NB4 (cell line): ENCODE measurements at regions not wholly inside any gene's neighbourhood (a gene's known extent, or its start where the extent isn't known, plus 50 kb on each side); places are given as distances from the start of the nearest gene placed in this dataset.

Experiments used
- POLR2A ChIP-seq: IDR thresholded peaks from 2 replicates; pipeline ENCODE4 v1.6.1; 2011; ENCODE audit warnings: mild to moderate bottlenecking; ENCODE audit not compliant: insufficient read length; ENCODE audit errors: extremely low read depth
- TF ChIP-seq, protein P1 (sequence below): IDR thresholded peaks from one replicate; pipeline ENCODE4 v1.5.1; 2012; ENCODE audit warnings: low read depth, low read length
- TF ChIP-seq, protein P2 (sequence below): IDR thresholded peaks from 2 replicates; pipeline ENCODE4 v1.6.1; 2011; ENCODE audit warnings: low read depth, low read length

DNA sequence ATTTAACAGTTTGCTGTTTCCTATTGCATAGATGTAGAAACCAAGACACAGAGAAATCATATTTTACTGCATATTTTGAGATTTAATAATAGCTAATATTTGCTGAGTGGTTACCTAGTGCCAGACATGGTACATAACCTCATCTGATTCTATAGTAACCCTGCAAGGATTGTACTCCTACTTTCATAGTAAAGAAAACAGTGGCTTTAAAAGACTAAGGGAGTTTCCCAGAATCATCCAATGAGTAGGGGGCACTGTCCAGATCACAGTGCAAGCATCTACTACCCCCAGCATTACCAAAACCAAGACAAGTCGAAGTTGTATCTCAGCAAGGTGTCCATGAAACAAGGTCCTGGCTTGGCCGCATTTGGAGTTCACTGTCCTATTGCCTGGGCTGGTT is 224.5 kb upstream of the TENM3 start:
- TF ChIP-seq, protein P1, sequence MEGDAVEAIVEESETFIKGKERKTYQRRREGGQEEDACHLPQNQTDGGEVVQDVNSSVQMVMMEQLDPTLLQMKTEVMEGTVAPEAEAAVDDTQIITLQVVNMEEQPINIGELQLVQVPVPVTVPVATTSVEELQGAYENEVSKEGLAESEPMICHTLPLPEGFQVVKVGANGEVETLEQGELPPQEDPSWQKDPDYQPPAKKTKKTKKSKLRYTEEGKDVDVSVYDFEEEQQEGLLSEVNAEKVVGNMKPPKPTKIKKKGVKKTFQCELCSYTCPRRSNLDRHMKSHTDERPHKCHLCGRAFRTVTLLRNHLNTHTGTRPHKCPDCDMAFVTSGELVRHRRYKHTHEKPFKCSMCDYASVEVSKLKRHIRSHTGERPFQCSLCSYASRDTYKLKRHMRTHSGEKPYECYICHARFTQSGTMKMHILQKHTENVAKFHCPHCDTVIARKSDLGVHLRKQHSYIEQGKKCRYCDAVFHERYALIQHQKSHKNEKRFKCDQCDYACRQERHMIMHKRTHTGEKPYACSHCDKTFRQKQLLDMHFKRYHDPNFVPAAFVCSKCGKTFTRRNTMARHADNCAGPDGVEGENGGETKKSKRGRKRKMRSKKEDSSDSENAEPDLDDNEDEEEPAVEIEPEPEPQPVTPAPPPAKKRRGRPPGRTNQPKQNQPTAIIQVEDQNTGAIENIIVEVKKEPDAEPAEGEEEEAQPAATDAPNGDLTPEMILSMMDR, result no peak
- TF ChIP-seq, protein P2, sequence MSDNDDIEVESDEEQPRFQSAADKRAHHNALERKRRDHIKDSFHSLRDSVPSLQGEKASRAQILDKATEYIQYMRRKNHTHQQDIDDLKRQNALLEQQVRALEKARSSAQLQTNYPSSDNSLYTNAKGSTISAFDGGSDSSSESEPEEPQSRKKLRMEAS, result no peak
- TF ChIP-seq POLR2A, result no peak
